GM10266 (cell line): ENCODE measurements at regions not wholly inside any gene's neighbourhood (a gene's known extent, or its start where the extent isn't known, plus 50 kb on each side); places are given as distances from the start of the nearest gene placed in this dataset.
"Not testable (repeated sequence)": the region's sequence is repeated elsewhere in the genome, so short reads cannot be mapped to it uniquely, and the experiment has no call there.

Experiments used
- DNase-seq: peaks from one replicate; pipeline ENCODE4 v3.0.0; 2012; ENCODE audit errors: extremely low spot score
- CTCF ChIP-seq: IDR thresholded peaks from 2 replicates; pipeline ENCODE4 v1.5.1; 2012; ENCODE audit warnings: mild to moderate bottlenecking, low read depth; ENCODE audit not compliant: control insufficient read depth, insufficient read depth; ENCODE audit errors: missing control alignments

- no peak for DNase-seq
- no peak for TF ChIP-seq CTCF
Measured at GRCh38 chr14:29982171-29982570, 54.5 kb upstream of the PRKD1 start.

- TF ChIP-seq CTCF: no peak
- DNase-seq: no peak
Measured at GRCh38 chr14:29982993-29983392, 55.3 kb upstream of the PRKD1 start.

- not testable (repeated sequence) for DNase-seq
Measured at GRCh38 chr14:29990344-29990857, 62.8 kb upstream of the PRKD1 start.

- no peak for TF ChIP-seq CTCF
- DNase-seq: no peak
Measured at GRCh38 chr14:29990993-29991392, 63.3 kb upstream of the PRKD1 start.

GRCh38 chr14:29993143-29993542 is 65.5 kb upstream of the PRKD1 start:
- DNase-seq: no peak
- no peak for TF ChIP-seq CTCF

- TF ChIP-seq CTCF: no peak
- no peak for DNase-seq
Measured at GRCh38 chr14:29999013-29999539, 71.4 kb upstream of the PRKD1 start.

GRCh38 chr14:30002859-30003258 is 75.2 kb upstream of the PRKD1 start:
- TF ChIP-seq CTCF: no peak
- no peak for DNase-seq

- TF ChIP-seq CTCF: peak; percentile 60
- DNase-seq: peak; percentile 12
Measured at GRCh38 chr14:30005114-30005808, 77.6 kb upstream of the PRKD1 start.
